Mesenchymal stem cell (in vitro differentiated cells and primary cell): ENCODE measurements at regions not wholly inside any gene's neighbourhood (a gene's known extent, or its start where the extent isn't known, plus 50 kb on each side); places are given as distances from the start of the nearest gene placed in this dataset.

Experiments used
- DNase-seq: peaks from one replicate; pipeline ENCODE4 v3.0.0-alpha.2; 2013
- H2AFZ ChIP-seq: one replicate; pipeline ENCODE4 v1.6.1; 2013; ENCODE audit warnings: low read depth, mild to moderate bottlenecking, control low read depth, inconsistent platforms, low read length, moderate library complexity
- H2AK5ac ChIP-seq: 2 replicates; pipeline ENCODE4 v1.6.1; 2013; ENCODE audit warnings: low read length, moderate library complexity, mild to moderate bottlenecking, inconsistent platforms; ENCODE audit not compliant: severe bottlenecking
- H2BK120ac ChIP-seq: one replicate; pipeline ENCODE4 v1.6.1; 2013; ENCODE audit warnings: low read depth, mild to moderate bottlenecking, inconsistent platforms, low read length, moderate library complexity
- H2BK12ac ChIP-seq, 2 experiments: one replicate each; pipeline ENCODE4 v1.6.1; 2013; ENCODE audit warnings: inconsistent platforms in 2 of 2, low read length in 2 of 2, mild to moderate bottlenecking in 2 of 2, moderate library complexity in 2 of 2, control low read depth in 1 of 2
- H2BK15ac ChIP-seq: one replicate; pipeline ENCODE4 v1.6.1; 2013; ENCODE audit warnings: mild to moderate bottlenecking, low read depth, inconsistent platforms; ENCODE audit not compliant: poor library complexity, severe bottlenecking
- H2BK5ac ChIP-seq: 2 replicates; pipeline ENCODE4 v1.6.1; 2013; ENCODE audit warnings: low read depth, mild to moderate bottlenecking, low read length, control low read depth, inconsistent platforms; ENCODE audit not compliant: poor library complexity, severe bottlenecking
- H3K14ac ChIP-seq, 2 experiments: one replicate each; pipeline ENCODE4 v1.6.1; 2013; ENCODE audit warnings: inconsistent platforms in 2 of 2, low read length in 2 of 2, control low read depth in 1 of 2, mild to moderate bottlenecking in 1 of 2, moderate library complexity in 1 of 2
- H3K18ac ChIP-seq, 2 experiments: one replicate each; pipeline ENCODE4 v1.6.1; 2013; ENCODE audit warnings: inconsistent platforms in 2 of 2, low read length in 2 of 2, control low read depth in 1 of 2, low read depth in 1 of 2, mild to moderate bottlenecking in 1 of 2
- H3K23ac ChIP-seq, 2 experiments: one replicate each; pipeline ENCODE4 v1.6.1; 2013; ENCODE audit warnings: inconsistent platforms in 2 of 2, low read length in 2 of 2, mild to moderate bottlenecking in 2 of 2, moderate library complexity in 2 of 2, control low read depth in 1 of 2
- H3K27ac ChIP-seq: 2 replicates; pipeline ENCODE4 v1.5.1; 2013; ENCODE audit warnings: mild to moderate bottlenecking, moderate library complexity, low read length, control low read depth, inconsistent platforms; ENCODE audit not compliant: poor library complexity, severe bottlenecking
- H3K27me3 ChIP-seq, 2 experiments: 2 replicates each; pipeline versions ENCODE4 v1.6.1 to v1.7.0; 2013; ENCODE audit warnings: low read length in 2 of 2, mild to moderate bottlenecking in 2 of 2, moderate library complexity in 2 of 2, control low read depth in 1 of 2, inconsistent platforms in 1 of 2; ENCODE audit not compliant: control insufficient read depth in 1 of 2, insufficient read depth in 1 of 2
- H3K36me3 ChIP-seq, 2 experiments: 2 replicates each; pipeline versions ENCODE4 v1.6.1 to v1.7.0; 2013; ENCODE audit warnings: low read length in 2 of 2, control low read depth in 1 of 2, inconsistent platforms in 1 of 2, low read depth in 1 of 2, mild to moderate bottlenecking in 1 of 2; ENCODE audit not compliant: insufficient read depth in 2 of 2, control insufficient read depth in 1 of 2
- H3K4ac ChIP-seq, 2 experiments: one replicate each; pipeline ENCODE4 v1.6.1; 2013; ENCODE audit warnings: inconsistent platforms in 2 of 2, low read length in 2 of 2, mild to moderate bottlenecking in 2 of 2, moderate library complexity in 2 of 2, control low read depth in 1 of 2, low read depth in 1 of 2
- H3K4me1 ChIP-seq: 2 replicates; pipeline ENCODE4 v1.6.1; 2013; ENCODE audit warnings: low read depth, low read length, control low read depth; ENCODE audit not compliant: control insufficient read depth, insufficient read depth
- H3K4me2 ChIP-seq: 2 replicates; pipeline ENCODE4 v1.6.1; 2013; ENCODE audit warnings: low read length, mild to moderate bottlenecking, inconsistent platforms; ENCODE audit not compliant: poor library complexity, severe bottlenecking
- H3K4me3 ChIP-seq, 2 experiments: 2 replicates each; pipeline versions ENCODE4 v1.5.1 to v1.7.0; 2013; ENCODE audit warnings: low read length in 2 of 2, mild to moderate bottlenecking in 2 of 2, control low read depth in 1 of 2, low read depth in 1 of 2; ENCODE audit not compliant: insufficient read depth in 1 of 2
- H3K79me1 ChIP-seq: replicated peaks from 2 replicates; pipeline ENCODE4 v1.6.1; 2013; ENCODE audit warnings: mild to moderate bottlenecking, control low read depth, low read length, inconsistent platforms; ENCODE audit not compliant: poor library complexity, severe bottlenecking
- H3K9ac ChIP-seq: 2 replicates; pipeline ENCODE4 v1.7.0; 2013; ENCODE audit warnings: mild to moderate bottlenecking, low read length, moderate library complexity
- H3K9me3 ChIP-seq: 2 replicates; pipeline ENCODE4 v1.7.0; 2013; ENCODE audit warnings: mild to moderate bottlenecking, low read length; ENCODE audit not compliant: control insufficient read depth
- H4K8ac ChIP-seq: one replicate; pipeline ENCODE4 v1.6.1; 2013; ENCODE audit warnings: inconsistent platforms, mild to moderate bottlenecking, low read length, moderate library complexity
- H4K91ac ChIP-seq: one replicate; pipeline ENCODE4 v1.6.1; 2013; ENCODE audit warnings: mild to moderate bottlenecking, low read length, inconsistent platforms
- WGBS: methylation state at CpG from one replicate; pipeline ENCODE4 v1.1.7; 2013; ENCODE audit warnings: mixed read lengths; 5-methylcytosine and 5-hydroxymethylcytosine counted together

GRCh38 chr6:132011582-132011981 lies 60.4 kb upstream of the CCN2 start:
- Histone ChIP-seq H2BK5ac (no peak overlapping the region), H3K9me3 (no peaks in the 10 kb centered on the region), H2AK5ac (no peak overlapping the region), H3K27me3 (no peaks in the 10 kb centered on the region), H3K9ac (no peak overlapping the region), H3K27ac (no peak overlapping the region), H3K23ac (no peak overlapping the region), H3K4ac (no peak overlapping the region), H2BK12ac (no peak overlapping the region), H2AFZ (no peak overlapping the region), H2BK120ac (no peak overlapping the region), H3K4me1 (no peaks in the 10 kb centered on the region), H4K91ac (no peak overlapping the region), H3K14ac (no peak overlapping the region), H3K79me1 (no peaks in the 10 kb centered on the region), H4K8ac (no peak overlapping the region), H3K4me3 (no peak overlapping the region), H3K18ac (no peak overlapping the region), H3K4me2 (no peak overlapping the region), H3K36me3 (no peaks in the 10 kb centered on the region), H2BK15ac (no peak overlapping the region)
- DNase-seq = peak; percentile 16
- WGBS = 89% methylated on average over 2 of the region's 2 CpGs

GRCh38 chr6:132009175-132009574 lies 58.0 kb upstream of the CCN2 start:
- Histone ChIP-seq H3K27me3 (no peaks in the 10 kb centered on the region), H3K4me2 (no peak overlapping the region), H3K79me1 (no peaks in the 10 kb centered on the region), H3K9me3 (peaks cover 10% of the 10 kb centered on the region), H2BK120ac (no peak overlapping the region), H2AFZ (no peak overlapping the region), H3K27ac (no peak overlapping the region), H3K23ac (no peak overlapping the region), H3K4me1 (no peaks in the 10 kb centered on the region), H4K8ac (no peak overlapping the region), H2AK5ac (no peak overlapping the region), H3K9ac (no peak overlapping the region), H3K36me3 (no peaks in the 10 kb centered on the region), H4K91ac (no peak overlapping the region), H3K18ac (peak overlapping the region in 1 of 2 experiments; percentile 21), H3K14ac (no peak overlapping the region), H2BK5ac (no peak overlapping the region), H2BK15ac (no peak overlapping the region), H3K4ac (no peak overlapping the region), H2BK12ac (no peak overlapping the region), H3K4me3 (no peak overlapping the region)
- DNase-seq = no peak

- H3K79me1 ChIP-seq = no peaks in the 10 kb centered on the region
- H3K36me3 ChIP-seq = no peaks in the 10 kb centered on the region
- no peak overlapping the region for H3K27ac ChIP-seq
- no peak overlapping the region for H3K14ac ChIP-seq
- no peaks in the 10 kb centered on the region for H3K27me3 ChIP-seq
- H3K9ac ChIP-seq = peak overlapping the region; percentile 4
- H3K18ac ChIP-seq = no peak overlapping the region
- peak overlapping the region in 1 of 2 experiments; percentile 45 for H2BK12ac ChIP-seq
- H2BK5ac ChIP-seq = no peak overlapping the region
- H4K91ac ChIP-seq = no peak overlapping the region
- 50% methylated on average over 2 of the region's 2 CpGs for WGBS
- no peak overlapping the region for H3K4ac ChIP-seq
- no peaks in the 10 kb centered on the region for H3K4me1 ChIP-seq
- no peak overlapping the region for H4K8ac ChIP-seq
- peaks cover 23% of the 10 kb centered on the region for H3K9me3 ChIP-seq
- H2AFZ ChIP-seq = no peak overlapping the region
- H2AK5ac ChIP-seq = no peak overlapping the region
- peak; percentile 17 for DNase-seq
- H3K23ac ChIP-seq = no peak overlapping the region
- H2BK15ac ChIP-seq = no peak overlapping the region
- no peak overlapping the region for H3K4me3 ChIP-seq
- H2BK120ac ChIP-seq = no peak overlapping the region
- no peak overlapping the region for H3K4me2 ChIP-seq
These were observed 56.5 kb upstream of the CCN2 start for GRCh38 chr6:132007474-132008190.

GRCh38 chr6:132005178-132005577 lies 54.0 kb upstream of the CCN2 start:
- peaks cover 23% of the 10 kb centered on the region for H3K9me3 ChIP-seq
- H3K18ac ChIP-seq = no peak overlapping the region
- no peak overlapping the region for H2BK15ac ChIP-seq
- H2BK12ac ChIP-seq = peak overlapping the region in 1 of 2 experiments; percentile 88
- H4K8ac ChIP-seq = no peak overlapping the region
- H3K36me3 ChIP-seq = no peaks in the 10 kb centered on the region
- no peak overlapping the region for H3K14ac ChIP-seq
- no peak for DNase-seq
- no peak overlapping the region for H2BK120ac ChIP-seq
- H3K23ac ChIP-seq = no peak overlapping the region
- H2BK5ac ChIP-seq = no peak overlapping the region
- H3K27me3 ChIP-seq = no peaks in the 10 kb centered on the region
- no peak overlapping the region for H3K4me3 ChIP-seq
- H3K27ac ChIP-seq = no peak overlapping the region
- H2AFZ ChIP-seq = no peak overlapping the region
- H3K9ac ChIP-seq = no peak overlapping the region
- no peak overlapping the region for H4K91ac ChIP-seq
- H2AK5ac ChIP-seq = no peak overlapping the region
- no peak overlapping the region for H3K4ac ChIP-seq
- no peaks in the 10 kb centered on the region for H3K79me1 ChIP-seq
- H3K4me1 ChIP-seq = no peaks in the 10 kb centered on the region
- WGBS = 94% methylated on average over 2 of the region's 2 CpGs
- no peak overlapping the region for H3K4me2 ChIP-seq
